ENCODE measurements at regions not wholly inside any gene's neighbourhood (a gene's known extent, or its start where the extent isn't known, plus 50 kb on each side); places are given as distances from the start of the nearest gene placed in this dataset.

DNA sequence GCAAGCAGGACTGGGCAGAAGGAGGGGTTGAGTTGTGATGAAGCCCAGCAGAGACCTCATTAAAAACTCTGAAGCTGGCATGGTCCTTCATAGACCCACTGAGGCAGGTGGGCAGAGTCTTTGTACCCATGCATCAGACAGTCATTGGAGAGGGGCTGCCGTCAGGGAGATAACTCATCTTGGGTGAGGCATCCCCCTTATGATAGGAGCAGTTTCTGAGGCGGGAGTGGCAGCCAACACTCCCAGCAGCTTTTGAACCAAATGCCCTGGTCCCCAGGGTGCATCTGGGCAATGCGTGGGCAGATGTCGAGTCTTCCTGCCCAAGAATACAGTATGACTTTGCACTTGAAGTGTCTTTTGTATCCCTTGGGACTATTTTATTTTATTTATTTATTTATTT is 68.1 kb downstream of the HTR5A start:
- DNase-seq = no peak

DNA sequence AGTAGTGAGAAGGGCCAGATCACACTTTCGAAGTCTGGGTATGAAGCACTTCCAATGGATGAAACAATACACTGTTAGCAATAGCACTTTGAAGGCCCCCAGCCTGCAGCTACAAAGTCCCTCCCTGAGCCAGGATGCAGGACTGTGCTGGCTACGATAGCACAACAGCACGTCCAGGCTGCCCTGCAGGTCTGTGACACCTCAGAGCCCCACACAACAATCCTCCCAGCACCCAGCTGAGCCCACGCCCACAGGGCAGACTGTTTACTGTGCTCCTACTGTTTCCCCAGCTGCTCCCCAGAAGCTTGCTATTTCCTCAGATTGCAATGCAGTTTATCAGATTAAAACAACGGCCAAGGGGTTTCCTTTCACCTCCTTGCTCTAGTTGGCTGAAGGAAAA is 71.4 kb downstream of the HTR5A start:
- DNase-seq = no peak

GRCh38 chr7:155143381-155143780 is 73.3 kb downstream of the HTR5A start:
- DNase-seq = no peak

- no peak for DNase-seq
Measured at GRCh38 chr7:155144371-155144770, 74.2 kb downstream of the HTR5A start.

GRCh38 chr7:155145477-155146255 is 75.5 kb downstream of the HTR5A start:
- no peak for DNase-seq

DNA sequence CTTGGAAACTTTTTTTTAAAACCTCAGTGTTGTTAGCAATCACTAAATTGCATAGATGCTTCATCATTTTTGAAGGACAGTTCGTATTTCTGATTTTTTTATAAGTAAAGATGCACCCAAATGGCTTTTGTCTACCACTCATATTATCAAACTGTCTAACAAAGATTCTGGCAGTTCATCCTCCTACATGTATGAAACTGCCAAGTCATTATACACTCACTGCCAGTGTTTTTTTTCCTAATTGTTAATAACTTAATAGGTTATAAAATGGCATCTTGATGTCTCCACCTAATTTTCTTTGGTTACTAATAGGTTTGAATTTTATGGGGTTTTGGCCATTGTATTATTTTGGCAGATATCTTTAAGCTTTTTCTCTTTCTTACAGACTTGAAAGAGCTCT is 77.0 kb downstream of the HTR5A start:
- DNase-seq = no peak

DNA sequence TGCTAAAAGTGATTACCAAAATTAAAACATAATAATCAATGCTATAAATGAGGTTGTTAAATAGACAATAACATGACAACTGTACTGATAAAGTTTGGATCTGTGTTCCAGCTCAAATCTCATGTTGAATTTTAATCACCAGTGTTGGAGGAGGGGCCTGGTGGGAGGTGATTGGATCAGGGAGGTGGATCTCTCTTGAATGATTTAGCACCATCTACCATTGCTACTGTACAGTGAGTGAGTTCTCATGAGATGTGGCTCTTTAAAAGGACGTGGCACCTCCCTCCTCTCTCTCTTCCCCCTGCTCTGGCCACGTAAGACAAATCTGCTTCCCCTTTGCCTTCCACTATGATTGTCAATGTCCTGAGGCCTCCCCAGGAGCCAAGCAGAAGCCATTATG is 77.5 kb downstream of the HTR5A start:
- no peak for DNase-seq

- no peak for DNase-seq
Measured at GRCh38 chr7:155153676-155154075, 83.6 kb downstream of the HTR5A start.

GRCh38 chr7:155154586-155154985 is 84.5 kb downstream of the HTR5A start:
- no peak for DNase-seq

GRCh38 chr7:155161690-155162089 is 91.6 kb downstream of the HTR5A start:
- DNase-seq = no peak

DNA sequence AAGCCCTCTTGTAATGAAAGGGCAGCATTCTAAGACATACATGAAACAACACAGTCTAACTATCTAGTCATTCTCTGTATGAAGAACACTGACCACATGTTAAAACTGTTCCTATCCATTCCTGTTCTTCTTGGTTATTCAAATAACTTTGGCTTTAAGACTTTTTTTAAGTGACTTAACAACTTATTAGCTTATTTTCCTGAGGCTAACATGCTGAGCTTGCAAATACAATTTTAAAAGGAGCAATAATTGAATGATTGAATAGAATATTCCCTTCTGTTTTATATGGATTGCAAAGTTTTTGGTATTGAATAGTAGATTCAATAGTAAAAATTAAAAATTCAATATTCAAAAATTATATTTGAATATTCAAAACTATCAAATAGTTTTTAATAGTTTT is 92.3 kb downstream of the HTR5A start:
- DNase-seq = no peak

- DNase-seq = no peak
Measured at GRCh38 chr7:155163696-155164095, 93.6 kb downstream of the HTR5A start.

- no peak for DNase-seq
Measured at GRCh38 chr7:155164316-155164715, 94.2 kb downstream of the HTR5A start.

GRCh38 chr7:155166108-155166507 is 96.0 kb downstream of the HTR5A start:
- no peak for DNase-seq

DNA sequence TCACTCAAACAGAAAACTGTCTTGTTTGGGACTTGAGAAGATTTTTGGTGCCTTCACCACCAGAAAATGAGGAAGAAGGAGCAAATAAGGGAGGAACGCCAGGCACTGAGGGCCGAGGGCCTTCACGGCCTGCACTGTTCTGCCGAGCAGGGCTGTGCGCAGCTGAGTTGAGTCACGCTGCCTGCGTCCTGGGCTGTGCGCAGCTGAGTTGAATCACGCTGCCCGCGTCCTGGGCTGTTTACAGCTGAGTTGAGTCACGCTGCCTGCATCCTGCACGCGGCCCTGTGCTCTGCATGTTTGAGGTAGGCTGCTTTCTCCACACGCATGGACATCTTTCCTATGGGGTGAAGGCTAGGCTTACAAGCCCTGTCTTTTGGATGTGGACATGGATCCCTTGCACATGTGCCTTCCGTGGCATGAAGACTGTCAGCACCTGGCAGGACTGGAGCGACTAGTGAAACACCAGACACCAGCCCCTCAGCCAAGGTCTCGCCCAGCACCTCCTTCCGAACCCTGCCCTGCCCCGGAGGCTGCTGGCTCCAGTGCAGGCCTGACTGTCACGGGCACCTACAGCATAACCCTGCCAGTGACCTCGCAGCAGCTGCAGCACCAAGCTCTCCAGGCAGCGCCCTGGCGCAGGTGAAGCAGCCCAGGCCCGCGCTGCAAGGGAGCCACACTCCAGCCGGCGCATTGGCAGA is 96.7 kb downstream of the HTR5A start:
- peak; percentile 23 to 42 for DNase-seq

GRCh38 chr7:155167706-155168365 is 97.7 kb downstream of the HTR5A start:
- DNase-seq = no peak

GRCh38 chr7:155168597-155169480 is 98.7 kb downstream of the HTR5A start:
- DNase-seq = no peak

GRCh38 chr7:155169498-155170065 is 99.5 kb downstream of the HTR5A start:
- no peak for DNase-seq

DNA sequence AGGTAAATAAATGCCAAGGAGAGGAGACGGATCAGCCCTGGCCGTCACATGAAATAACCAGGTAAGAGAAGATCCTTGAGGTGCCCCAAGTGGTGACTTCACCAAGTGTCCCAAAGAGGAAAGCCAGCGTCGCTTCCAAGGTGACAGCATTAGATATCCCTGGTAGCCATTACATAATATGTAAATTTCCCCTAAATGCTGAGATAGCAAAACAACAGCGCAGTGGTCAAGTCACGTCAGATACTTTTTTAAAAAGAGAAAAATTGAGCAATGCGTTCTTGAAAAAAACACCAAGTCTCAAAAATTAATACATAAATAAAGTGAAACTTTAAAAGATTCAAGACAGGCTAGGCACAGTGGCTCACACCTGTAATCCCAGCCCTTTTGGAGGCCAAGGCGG is 100.2 kb downstream of the HTR5A start:
- DNase-seq = no peak

DNA sequence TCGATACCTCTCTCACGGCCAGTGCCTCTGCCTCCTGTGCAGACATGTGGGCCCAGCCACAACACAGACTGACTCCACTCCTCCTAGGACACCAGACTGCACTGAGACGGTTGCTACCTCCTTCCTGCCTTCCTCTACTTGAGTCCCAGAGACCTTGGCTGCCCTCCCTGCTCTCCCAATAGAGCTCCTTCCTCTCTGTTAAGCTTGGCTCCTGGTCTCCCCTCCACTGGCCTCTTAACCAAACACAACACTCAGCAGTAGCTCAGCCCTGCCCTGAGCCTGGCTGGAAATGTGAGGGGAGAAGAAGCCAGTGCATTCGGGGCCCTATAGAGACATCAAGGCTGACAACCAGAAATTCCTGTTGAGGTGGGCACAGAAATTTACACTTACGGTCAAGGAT is 102.0 kb downstream of the HTR5A start:
- no peak for DNase-seq

GRCh38 chr7:155173905-155174304 is 103.8 kb downstream of the HTR5A start:
- DNase-seq = no peak

DNA sequence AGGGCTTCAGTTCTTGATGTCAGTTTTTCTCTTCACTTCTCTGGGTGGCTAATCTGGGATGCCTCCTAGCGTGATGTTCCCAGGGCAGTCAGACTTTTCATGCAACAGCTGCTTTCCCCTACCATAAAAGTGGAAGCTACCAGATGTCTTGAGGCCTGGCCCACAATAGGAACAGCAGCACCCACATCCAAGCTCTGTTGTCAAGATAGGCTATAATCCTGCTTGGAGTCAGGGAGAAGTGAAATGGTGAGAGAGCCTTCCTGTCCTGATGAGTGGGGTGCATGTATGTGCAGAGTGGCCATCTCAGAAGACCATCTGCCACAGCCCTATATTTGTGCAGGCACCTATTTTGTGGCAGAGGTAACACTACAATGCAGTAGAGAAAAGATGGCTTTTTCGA is 108.0 kb downstream of the HTR5A start:
- no peak for DNase-seq

DNA sequence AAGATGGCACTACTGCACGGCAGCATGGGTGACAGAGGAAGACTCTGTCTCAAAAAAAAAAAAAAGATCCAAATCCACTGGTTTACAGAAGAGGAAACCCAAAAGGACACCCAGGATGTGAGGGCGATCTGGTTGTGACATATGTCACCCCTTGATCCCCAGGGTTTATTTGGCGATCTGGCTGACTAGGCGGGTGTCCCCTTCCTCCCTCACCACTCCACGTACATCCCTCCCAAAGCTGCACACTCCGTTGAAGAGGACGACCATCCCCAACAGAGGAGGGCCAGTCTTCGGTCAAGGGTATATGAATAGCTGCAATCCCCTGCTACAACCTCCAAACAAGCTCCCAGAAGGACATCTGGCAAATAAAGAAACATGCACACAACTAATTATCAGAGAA is 111.6 kb downstream of the HTR5A start:
- no peak for DNase-seq

Measured in activated CD4-positive, alpha-beta T cell treated with anti-CD3 and anti-CD28 coated beads, Interleukin-2, amount 50 U/mL, for 48 hours (primary cell).